SK-N-SH treated with all-trans-retinoic acid at 6 μM for 48 hours (cell line): ENCODE measurements at regions not wholly inside any gene's neighbourhood (a gene's known extent, or its start where the extent isn't known, plus 50 kb on each side); places are given as distances from the start of the nearest gene placed in this dataset.

Experiments
- ATAC-seq: fragments of 200-7000 bp; cut with Tn5 transposase; 3 replicates; pipeline ENCODE4 v1.9.1; 2020; ENCODE audit warnings: mild to moderate bottlenecking, moderate library complexity
- BACH2 ChIP-seq: fragments of 250-450 bp; sonication (Bioruptor Pico); IDR thresholded peaks from 2 replicates; pipeline ENCODE4 v1.9.0; 2021; ENCODE audit warnings: mild to moderate bottlenecking, borderline replicate concordance
- CREB5 ChIP-seq: fragments of 250-450 bp; sonication (Bioruptor Pico); IDR thresholded peaks from 2 replicates; pipeline ENCODE4 v1.5.1; 2020; ENCODE audit warnings: low read depth, mild to moderate bottlenecking, moderate library complexity
- CSRNP3 ChIP-seq: fragments of 250-450 bp; sonication (Bioruptor Pico); IDR thresholded peaks from 2 replicates; pipeline ENCODE4 v1.5.1; 2021; ENCODE audit warnings: mild to moderate bottlenecking, moderate library complexity
- ESRRG ChIP-seq: fragments of 250-450 bp; sonication (Bioruptor Pico); IDR thresholded peaks from 2 replicates; pipeline ENCODE4 v1.6.1; 2021; ENCODE audit warnings: mild to moderate bottlenecking
- GLIS3 ChIP-seq: fragments of 250-450 bp; sonication (Bioruptor Pico); IDR thresholded peaks from 2 replicates; pipeline ENCODE4 v1.5.0; 2020; ENCODE audit warnings: mild to moderate bottlenecking, moderate library complexity
- OSR1 ChIP-seq: fragments of 250-450 bp; sonication (Bioruptor Pico); IDR thresholded peaks from 2 replicates; pipeline ENCODE4 v1.8.0; 2022; ENCODE audit warnings: moderate library complexity, mild to moderate bottlenecking, inconsistent platforms
- PATZ1 ChIP-seq: fragments of 250-450 bp; sonication (Bioruptor Pico); IDR thresholded peaks from 2 replicates; pipeline ENCODE4 v1.8.0; 2020; ENCODE audit warnings: mild to moderate bottlenecking, moderate library complexity, borderline replicate concordance
- POU6F1 ChIP-seq: fragments of 250-450 bp; sonication (Bioruptor Pico); IDR thresholded peaks from 2 replicates; pipeline ENCODE4 v1.8.0; 2021; ENCODE audit warnings: low read depth, mild to moderate bottlenecking, moderate library complexity, borderline replicate concordance
- PPARA ChIP-seq: fragments of 250-450 bp; sonication (Bioruptor Pico); IDR thresholded peaks from 2 replicates; pipeline ENCODE4 v1.5.0; 2020; ENCODE audit warnings: mild to moderate bottlenecking, borderline replicate concordance
- RARB ChIP-seq: fragments of 250-450 bp; sonication (Bioruptor Pico); IDR thresholded peaks from 2 replicates; pipeline ENCODE4 v1.8.0; 2021; ENCODE audit warnings: mild to moderate bottlenecking, moderate library complexity
- SNAI2 ChIP-seq: fragments of 250-450 bp; sonication (Bioruptor Pico); IDR thresholded peaks from 2 replicates; pipeline ENCODE4 v1.5.0; 2020; ENCODE audit warnings: mild to moderate bottlenecking, moderate library complexity
- TCF4 ChIP-seq: fragments of 250-450 bp; sonication (Bioruptor Pico); IDR thresholded peaks from 2 replicates; pipeline ENCODE4 v1.8.0; 2021; ENCODE audit warnings: mild to moderate bottlenecking, moderate library complexity, borderline replicate concordance
- TOX ChIP-seq: fragments of 250-450 bp; sonication (Bioruptor Pico); IDR thresholded peaks from 2 replicates; pipeline ENCODE4 v1.8.0; 2021; ENCODE audit warnings: mild to moderate bottlenecking, moderate library complexity, borderline replicate concordance
- TSHZ2 ChIP-seq: fragments of 250-450 bp; sonication (Bioruptor Pico); IDR thresholded peaks from 2 replicates; pipeline ENCODE4 v1.5.0; 2020; ENCODE audit warnings: mild to moderate bottlenecking, moderate library complexity
- ZC3H10 ChIP-seq: fragments of 250-450 bp; sonication (Bioruptor Pico); IDR thresholded peaks from 2 replicates; pipeline ENCODE4 v1.5.1; 2021; ENCODE audit warnings: mild to moderate bottlenecking, moderate library complexity
- ZFP3 ChIP-seq: fragments of 250-450 bp; sonication (Bioruptor Pico); IDR thresholded peaks from 2 replicates; pipeline ENCODE4 v1.5.0; 2020; ENCODE audit warnings: mild to moderate bottlenecking, moderate library complexity
- ZFP30 ChIP-seq: fragments of 450-650 bp; formaldehyde crosslinking; IDR thresholded peaks from 2 replicates; pipeline ENCODE4 v1.5.0; 2022; ENCODE audit warnings: mild to moderate bottlenecking, moderate library complexity
- ZNF565 ChIP-seq: fragments of 450-650 bp; formaldehyde crosslinking; conservative IDR thresholded peaks from 2 replicates; pipeline ENCODE4 v1.5.0; 2020; ENCODE audit warnings: low read depth, mild to moderate bottlenecking, moderate library complexity
- ZNF70 ChIP-seq: fragments of 450-650 bp; formaldehyde crosslinking; IDR thresholded peaks from 2 replicates; pipeline ENCODE4 v1.5.0; 2020; ENCODE audit warnings: mild to moderate bottlenecking, moderate library complexity
- ZNF8 ChIP-seq: fragments of 450-650 bp; formaldehyde crosslinking; IDR thresholded peaks from 2 replicates; pipeline ENCODE4 v1.5.0; 2020; ENCODE audit warnings: mild to moderate bottlenecking, moderate library complexity

GRCh38 chr12:126182619-126183236 is 1117.5 kb downstream of the AACS start:
- peak; percentile 81 for ATAC-seq

GRCh38 chr12:126185025-126185424 is 1119.8 kb downstream of the AACS start:
- TF ChIP-seq ZC3H10 (no peak), POU6F1 (no peak), RARB (no peak), PATZ1 (no peak), GLIS3 (CRISPR knock-in tag) (no peak), ZNF70 (CRISPR knock-in tag) (no peak), TCF4 (no peak)
- TF ChIP-seq, all 23 proteins: peak for 0
- no peak for ATAC-seq

More at GRCh38 chr12:126182619-126183236, 1117.5 kb downstream of the AACS start:
- TF ChIP-seq ZC3H10 = no peak
- no peak for TF ChIP-seq SNAI2 (CRISPR knock-in tag)
- TF ChIP-seq ZNF565 (CRISPR knock-in tag) = no peak
- no peak for TF ChIP-seq ZNF70 (CRISPR knock-in tag)

GRCh38 chr12:126189856-126190255 is 1124.6 kb downstream of the AACS start:
- TF ChIP-seq TSHZ2 (CRISPR knock-in tag) (no peak), SNAI2 (CRISPR knock-in tag) (no peak), ESRRG (no peak), OSR1 (CRISPR knock-in tag) (no peak), RARB (no peak), TCF4 (no peak), CSRNP3 (CRISPR knock-in tag) (no peak), ZFP30 (CRISPR knock-in tag) (no peak), ZFP3 (CRISPR knock-in tag) (no peak), BACH2 (CRISPR knock-in tag) (no peak), CREB5 (CRISPR knock-in tag) (no peak), ZNF8 (CRISPR knock-in tag) (no peak), ZNF565 (CRISPR knock-in tag) (no peak), TOX (CRISPR knock-in tag) (no peak), PPARA (CRISPR knock-in tag) (no peak), ZNF70 (CRISPR knock-in tag) (no peak), PATZ1 (no peak)
- ATAC-seq = no peak
